Stimulated activated CD8-positive, alpha-beta memory T cell treated with anti-CD3 and anti-CD28 coated beads, Interleukin-12 subunit alpha, Interleukin-12 subunit beta, amount 100 ng/mL, for 4 hours (primary cell): ENCODE measurements at regions not wholly inside any gene's neighbourhood (a gene's known extent, or its start where the extent isn't known, plus 50 kb on each side); places are given as distances from the start of the nearest gene placed in this dataset.

Experiments used
- DNase-seq: peaks from one replicate; pipeline ENCODE4 v3.0.0-alpha.2; 2020; ENCODE audit warnings: low read depth

DNA sequence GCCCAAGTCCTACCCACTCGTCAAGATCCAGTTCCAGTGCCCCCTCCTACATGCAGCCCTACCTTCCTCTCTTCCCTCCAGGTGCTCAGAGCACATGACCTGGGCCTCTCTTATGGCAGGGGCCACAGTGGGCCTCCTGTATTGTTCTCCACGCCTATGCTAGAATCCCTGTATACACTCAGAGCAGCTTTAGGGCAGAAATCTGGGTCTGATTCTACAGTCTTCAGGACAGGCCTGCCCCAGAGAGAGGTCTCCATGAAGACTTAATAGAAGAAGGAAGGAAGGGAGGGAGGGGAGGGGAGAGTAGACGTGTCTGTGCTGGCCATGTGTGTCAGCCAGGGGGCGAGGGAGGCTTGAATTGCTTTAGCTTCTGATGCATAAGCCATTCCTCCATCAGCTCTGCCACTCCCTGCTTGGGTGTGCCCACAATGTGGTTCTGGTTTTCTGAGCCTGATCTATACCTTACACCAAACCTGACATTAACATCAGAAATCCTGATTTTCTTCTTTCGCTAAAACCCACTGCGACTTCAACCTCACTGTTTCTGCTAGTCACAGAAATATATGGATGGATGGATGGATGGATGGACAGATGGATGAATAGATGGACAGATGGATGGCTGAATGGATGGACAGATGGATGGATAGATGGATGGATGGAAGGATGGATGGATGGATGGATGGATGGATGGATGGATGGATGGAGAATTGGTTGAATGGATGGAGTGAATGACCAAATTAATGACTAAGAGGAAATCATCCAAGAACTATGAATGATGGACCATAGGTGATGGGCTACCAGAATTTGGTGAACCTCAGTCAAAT, 56.6 kb upstream of the PRDM11 start:
- no peak for DNase-seq

DNA sequence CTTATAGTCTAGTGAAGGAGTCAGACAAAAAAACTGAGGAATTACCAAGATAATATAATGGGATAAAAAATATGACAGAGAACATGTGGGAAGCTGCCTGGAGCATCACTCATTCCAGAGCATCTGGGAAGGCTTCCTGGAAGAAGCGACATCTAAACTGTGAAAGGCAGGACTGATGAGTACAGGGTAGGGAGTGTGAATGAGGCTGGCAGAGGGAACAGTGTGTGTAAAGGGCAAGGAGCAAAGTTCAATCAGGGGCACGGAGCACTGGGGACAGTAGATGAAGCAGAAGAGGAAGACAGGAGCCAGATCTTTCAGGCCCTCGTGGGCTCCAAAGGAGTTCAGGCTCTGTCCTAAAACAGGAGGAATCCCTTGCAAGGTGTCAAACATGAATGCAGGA, 55.8 kb upstream of the PRDM11 start:
- no peak for DNase-seq

DNA sequence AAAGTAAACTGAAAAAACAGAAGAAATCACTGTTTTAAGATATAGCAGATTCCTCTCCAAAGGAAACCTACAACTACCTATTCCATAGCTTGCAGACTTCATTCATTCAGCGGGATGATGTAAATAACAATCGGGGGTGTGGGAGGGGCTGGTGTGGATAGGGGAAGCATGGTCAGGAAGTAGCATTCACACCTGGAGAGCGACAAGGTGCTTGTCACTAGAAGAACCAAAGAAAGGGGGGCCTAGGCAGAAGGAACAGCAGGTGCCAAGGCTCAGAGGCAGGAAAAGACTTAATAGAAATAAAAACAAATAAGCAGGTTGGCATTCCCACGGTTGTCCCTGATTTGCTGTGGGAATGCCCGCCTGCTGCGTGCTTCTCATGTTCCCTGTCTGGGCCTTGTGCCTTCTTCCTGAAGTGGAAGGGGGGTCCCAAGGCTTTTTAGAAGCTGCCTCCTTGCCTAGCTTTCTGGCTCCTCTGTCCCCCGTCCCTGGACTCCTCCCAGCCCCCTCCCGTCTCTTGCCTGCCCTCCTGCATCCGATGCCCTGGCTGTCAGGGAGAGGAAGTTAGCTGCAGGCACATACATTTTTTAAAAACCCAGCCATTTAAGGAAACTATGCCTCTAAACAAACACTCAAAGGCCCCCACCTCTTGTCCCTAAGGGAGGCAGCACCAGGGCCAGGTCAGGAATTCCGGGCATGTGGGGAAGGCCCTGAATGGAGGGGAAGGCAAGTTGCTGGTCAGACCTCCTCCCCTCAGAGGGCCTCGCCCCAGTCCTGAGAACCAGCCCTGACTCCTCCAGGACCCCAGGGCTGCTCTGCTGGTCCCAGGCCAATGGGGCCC, 54.7 kb upstream of the PRDM11 start:
- DNase-seq, result no peak

DNA sequence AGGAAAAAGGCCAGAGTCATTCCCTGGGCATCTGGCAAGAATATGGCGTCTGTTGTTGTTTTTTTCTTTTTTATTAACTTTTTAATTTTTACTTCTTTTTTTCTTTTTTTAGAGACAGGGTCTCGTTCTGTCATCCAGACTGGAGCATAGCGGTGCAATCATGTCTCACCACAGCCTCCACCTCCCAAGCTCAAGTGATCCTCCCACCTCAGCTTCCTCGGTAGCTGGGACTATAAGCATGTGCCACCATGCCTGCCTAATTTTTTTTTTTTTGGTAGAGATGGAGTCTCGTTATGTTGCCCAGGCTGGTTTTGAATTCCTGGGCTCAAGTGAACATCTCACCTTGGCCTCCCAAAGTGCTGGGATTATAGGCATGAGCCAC, 54.0 kb upstream of the PRDM11 start:
- DNase-seq, result no peak

DNA sequence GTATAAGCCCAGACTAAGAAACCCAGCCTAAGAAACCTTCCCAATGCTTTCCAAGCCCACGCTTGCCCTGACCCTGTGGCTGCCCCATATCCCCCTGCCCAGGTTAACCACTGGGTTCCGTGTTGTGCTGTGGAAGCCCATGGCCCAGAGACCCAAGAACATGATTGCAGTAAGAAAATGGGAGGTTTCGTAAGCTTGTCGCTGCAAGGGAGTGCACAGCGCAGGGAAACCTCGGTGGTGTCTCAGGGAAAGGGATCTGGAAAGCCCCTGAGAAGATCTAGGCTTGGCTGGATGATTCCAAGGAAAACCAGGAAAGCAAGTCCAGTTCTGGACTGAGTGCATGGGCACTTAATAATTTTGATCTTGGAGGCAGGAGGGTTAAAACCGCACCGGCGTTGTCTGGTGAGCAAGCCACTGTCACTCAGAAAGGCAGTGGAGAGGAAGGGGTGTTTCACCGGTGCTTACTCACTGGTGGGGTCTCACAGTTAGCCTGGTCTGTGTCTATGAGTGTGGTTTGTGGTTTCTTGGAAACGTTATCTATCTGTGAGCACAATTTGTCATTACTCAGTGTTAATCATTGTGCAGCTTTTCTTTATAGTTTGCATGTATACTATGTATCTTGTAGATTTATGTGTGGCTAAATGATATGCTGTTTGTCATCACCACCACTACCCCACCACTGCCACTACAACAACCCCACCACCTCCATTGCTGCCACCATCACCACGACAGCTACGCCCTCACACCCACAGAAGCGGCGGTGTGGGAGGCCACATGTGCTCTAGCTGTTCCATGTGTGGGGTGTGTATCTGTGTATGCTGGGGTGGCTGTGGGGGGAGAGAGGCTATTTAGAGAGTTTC, 53.3 kb upstream of the PRDM11 start:
- peak; percentile 56 for DNase-seq

DNA sequence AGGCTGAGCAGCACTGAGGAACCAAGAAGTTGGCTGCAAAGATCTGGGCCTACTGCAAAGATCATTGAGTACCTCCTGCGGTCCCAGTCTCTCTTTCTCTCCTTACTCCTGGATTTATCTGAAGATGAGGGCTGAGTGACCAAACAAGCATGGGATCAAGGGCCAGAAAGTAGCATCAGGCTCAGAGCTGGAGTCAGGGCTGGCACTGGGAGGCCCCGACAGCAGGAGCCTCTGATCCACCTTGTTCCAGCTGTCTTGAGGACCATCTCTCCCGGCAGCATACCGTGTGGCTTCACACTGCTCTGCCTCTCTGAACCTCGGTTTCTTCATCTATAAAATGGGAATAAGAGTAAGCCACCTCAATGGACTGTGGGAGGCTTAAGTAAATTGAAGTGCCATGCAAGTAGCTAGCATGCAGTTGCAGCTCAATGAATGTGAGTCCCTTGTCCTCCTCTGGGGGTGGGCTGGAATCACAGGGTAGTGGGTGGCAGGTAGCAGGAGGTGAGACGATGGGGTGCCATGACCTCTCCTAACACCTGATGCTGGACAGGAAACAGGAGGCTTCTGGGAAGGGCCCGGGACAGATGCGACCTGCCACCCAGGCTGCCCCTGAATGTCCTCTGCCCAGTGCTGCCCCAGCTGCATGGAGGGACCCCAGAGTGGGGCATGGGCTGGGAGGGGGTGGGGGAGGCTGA, 52.5 kb upstream of the PRDM11 start:
- no peak for DNase-seq

DNA sequence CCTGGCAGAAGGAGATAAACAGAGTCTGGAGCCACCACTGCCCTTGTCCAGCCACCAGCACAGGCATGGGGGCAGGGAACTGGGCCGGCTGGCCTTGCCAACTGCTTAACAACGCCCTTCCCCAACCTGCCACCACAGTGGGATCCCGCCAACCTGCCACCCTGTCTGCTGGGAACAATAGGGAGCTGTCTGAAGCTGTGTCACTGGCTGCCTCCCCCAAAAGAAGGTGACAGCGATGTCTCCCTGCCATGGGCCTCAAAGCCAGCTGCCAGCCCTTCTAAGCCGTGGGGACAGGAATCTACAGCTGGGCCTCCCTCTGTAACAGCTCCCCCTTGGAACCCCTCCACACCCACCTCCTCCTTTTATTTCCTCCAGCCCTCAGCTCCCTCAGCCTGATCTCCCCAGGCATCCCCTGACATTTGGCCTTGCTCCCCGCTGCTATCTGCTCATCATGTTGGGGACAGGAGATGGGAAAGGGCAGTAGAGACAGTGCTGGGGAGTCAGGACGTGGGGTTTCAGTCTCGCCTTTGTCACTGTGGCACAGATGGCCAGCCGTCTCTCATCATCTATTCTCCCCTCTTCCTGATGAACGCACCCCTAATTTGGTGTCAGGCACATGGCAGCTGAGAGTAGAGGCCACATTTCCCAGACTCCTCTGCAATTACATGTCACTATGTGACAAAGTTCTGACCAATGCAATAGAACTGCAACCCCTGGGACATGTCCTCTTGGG, 51.3 kb upstream of the PRDM11 start:
- no peak for DNase-seq

DNA sequence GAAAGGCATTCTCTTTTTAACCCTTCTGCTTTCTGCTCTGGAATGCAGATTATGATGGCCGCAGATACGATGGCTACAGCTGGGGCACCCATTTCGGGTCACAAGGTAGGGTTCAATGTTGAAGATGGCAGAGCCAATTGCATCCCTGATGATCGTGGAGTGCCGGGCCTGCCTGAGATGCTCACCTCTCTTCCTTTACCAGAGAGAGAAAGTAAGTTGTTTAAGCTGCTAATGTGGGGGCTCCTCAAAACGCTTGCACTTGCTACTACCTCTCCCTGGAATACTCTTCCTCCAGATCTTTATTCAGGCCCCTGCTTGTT, 50.8 kb upstream of the PRDM11 start:
- no peak for DNase-seq

DNA sequence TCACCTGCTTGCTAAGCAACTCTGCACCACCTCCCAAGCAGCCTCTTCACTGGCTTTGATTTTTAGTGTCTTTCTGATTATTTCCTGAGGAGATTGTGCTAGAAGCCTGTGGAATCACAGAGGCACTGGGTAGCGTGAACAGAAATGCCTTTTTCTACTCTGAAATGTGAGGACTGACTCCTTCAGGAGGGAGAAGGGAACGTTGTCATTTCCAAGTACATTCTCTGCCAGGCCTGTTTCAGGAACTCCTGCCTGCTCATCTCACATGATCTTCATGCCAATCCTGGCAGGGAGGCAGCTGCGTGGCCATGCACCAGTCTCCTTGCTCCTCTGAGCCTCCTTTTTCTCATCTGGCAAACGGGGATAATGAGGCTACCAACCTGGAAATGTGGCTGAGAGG, 49.8 kb upstream of the PRDM11 start:
- DNase-seq, result no peak
